Stimulated activated CD4-positive, alpha-beta T cell treated with anti-CD3 and anti-CD28 coated beads, Interleukin-15, amount 100 ng/mL, for 24 hours (primary cell): ENCODE measurements at regions not wholly inside any gene's neighbourhood (a gene's known extent, or its start where the extent isn't known, plus 50 kb on each side); places are given as distances from the start of the nearest gene placed in this dataset.

Experiments used
- DNase-seq: peaks from one replicate; pipeline ENCODE4 v3.0.0-alpha.2; 2020

DNA sequence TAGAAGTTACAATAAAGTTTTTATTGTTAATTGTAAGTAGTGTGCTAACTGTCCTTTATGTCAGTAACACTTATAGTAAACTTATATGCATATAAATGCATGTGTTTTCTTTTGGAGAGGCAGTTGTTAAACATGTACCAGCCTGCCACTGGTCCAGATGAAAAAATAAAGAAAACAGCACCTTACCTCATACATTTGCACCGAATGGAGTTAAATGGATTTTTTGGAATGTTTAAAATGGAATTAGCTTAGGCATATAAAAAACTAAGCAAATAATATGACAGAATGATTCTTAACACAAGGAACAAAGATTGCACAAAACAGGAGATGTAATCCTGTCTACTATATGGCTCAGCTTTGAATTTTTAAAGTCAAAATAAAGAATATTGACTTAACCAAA, 50.2 kb upstream of the ALDH1A3 start:
- DNase-seq, result no peak
